ENCODE measurements at regions not wholly inside any gene's neighbourhood (a gene's known extent, or its start where the extent isn't known, plus 50 kb on each side); places are given as distances from the start of the nearest gene placed in this dataset.

DNA sequence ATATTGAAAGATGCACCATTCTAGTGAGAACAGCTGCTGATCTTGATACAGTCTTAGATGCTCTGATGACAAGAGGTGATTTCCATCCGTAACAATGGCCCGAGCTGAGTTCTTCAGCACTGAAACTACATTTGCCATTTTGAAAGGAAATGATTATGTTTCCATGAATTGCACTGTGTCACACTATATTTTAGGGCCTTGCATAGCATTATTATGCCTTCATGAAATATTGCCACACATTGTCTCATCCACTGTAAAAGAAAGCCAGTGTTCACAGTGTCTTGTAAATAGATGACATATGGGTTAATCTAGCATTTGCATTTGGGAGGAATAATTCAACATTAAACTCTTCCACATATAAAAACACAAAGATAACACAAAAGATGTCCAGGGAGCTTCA lies 438.3 kb upstream of the PSMD7 start:
- TF ChIP-seq, protein P1, sequence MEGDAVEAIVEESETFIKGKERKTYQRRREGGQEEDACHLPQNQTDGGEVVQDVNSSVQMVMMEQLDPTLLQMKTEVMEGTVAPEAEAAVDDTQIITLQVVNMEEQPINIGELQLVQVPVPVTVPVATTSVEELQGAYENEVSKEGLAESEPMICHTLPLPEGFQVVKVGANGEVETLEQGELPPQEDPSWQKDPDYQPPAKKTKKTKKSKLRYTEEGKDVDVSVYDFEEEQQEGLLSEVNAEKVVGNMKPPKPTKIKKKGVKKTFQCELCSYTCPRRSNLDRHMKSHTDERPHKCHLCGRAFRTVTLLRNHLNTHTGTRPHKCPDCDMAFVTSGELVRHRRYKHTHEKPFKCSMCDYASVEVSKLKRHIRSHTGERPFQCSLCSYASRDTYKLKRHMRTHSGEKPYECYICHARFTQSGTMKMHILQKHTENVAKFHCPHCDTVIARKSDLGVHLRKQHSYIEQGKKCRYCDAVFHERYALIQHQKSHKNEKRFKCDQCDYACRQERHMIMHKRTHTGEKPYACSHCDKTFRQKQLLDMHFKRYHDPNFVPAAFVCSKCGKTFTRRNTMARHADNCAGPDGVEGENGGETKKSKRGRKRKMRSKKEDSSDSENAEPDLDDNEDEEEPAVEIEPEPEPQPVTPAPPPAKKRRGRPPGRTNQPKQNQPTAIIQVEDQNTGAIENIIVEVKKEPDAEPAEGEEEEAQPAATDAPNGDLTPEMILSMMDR (IDR thresholded peaks at IDR 0.05), result no peak
- TF ChIP-seq POLR2AphosphoS5 (IDR thresholded peaks at IDR 0.05; ENCODE audit: low read depth, low read length) (no peak), SIN3A (IDR thresholded peaks at IDR 0.05; ENCODE audit: borderline replicate concordance, insufficient read depth, low read depth, low read length) (no peak)
- TF ChIP-seq, protein P2, sequence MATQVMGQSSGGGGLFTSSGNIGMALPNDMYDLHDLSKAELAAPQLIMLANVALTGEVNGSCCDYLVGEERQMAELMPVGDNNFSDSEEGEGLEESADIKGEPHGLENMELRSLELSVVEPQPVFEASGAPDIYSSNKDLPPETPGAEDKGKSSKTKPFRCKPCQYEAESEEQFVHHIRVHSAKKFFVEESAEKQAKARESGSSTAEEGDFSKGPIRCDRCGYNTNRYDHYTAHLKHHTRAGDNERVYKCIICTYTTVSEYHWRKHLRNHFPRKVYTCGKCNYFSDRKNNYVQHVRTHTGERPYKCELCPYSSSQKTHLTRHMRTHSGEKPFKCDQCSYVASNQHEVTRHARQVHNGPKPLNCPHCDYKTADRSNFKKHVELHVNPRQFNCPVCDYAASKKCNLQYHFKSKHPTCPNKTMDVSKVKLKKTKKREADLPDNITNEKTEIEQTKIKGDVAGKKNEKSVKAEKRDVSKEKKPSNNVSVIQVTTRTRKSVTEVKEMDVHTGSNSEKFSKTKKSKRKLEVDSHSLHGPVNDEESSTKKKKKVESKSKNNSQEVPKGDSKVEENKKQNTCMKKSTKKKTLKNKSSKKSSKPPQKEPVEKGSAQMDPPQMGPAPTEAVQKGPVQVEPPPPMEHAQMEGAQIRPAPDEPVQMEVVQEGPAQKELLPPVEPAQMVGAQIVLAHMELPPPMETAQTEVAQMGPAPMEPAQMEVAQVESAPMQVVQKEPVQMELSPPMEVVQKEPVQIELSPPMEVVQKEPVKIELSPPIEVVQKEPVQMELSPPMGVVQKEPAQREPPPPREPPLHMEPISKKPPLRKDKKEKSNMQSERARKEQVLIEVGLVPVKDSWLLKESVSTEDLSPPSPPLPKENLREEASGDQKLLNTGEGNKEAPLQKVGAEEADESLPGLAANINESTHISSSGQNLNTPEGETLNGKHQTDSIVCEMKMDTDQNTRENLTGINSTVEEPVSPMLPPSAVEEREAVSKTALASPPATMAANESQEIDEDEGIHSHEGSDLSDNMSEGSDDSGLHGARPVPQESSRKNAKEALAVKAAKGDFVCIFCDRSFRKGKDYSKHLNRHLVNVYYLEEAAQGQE (IDR thresholded peaks at IDR 0.05; ENCODE audit: insufficient read depth in 1 of 2, low read depth in 2 of 2, low read length in 1 of 2), result no peak

All from Panc1 (cell line).